Activated CD8-positive, alpha-beta T cell treated with anti-CD3 and anti-CD28 coated beads, Interleukin-2, amount 10 ng/mL, durations not matched to agents 7 days and 5 days (primary cell): ENCODE measurements at regions not wholly inside any gene's neighbourhood (a gene's known extent, or its start where the extent isn't known, plus 50 kb on each side); places are given as distances from the start of the nearest gene placed in this dataset.

Source experiments
- ATAC-seq: fragments of 150-1000 bp; cut with Tn5 transposase; one replicate; pipeline ENCODE4 v1.10.0; 2021; ENCODE audit warnings: moderate library complexity
- CTCF ChIA-PET: fragments of 350-600 bp; sonication (Branson Sonifier 250); formaldehyde crosslinking; loops from one replicate; lab custom pipeline; 2021; ENCODE audit warnings: antibody characterized with exemption; lab: Charles Lee
- POLR2A ChIA-PET: fragments of 350-600 bp; sonication (Branson Sonifier 250); formaldehyde crosslinking; loops from one replicate; lab custom pipeline; 2021; ENCODE audit warnings: antibody characterized with exemption; lab: Charles Lee
- DNase-seq: peaks from one replicate; pipeline ENCODE4 v3.0.0-alpha.2; 2020
- H3K27ac Mint-ChIP-seq: one replicate; pipeline ENCODE4 v1.8.0; 2021; ENCODE audit warnings: mild to moderate bottlenecking, mixed read lengths
- H3K27me3 Mint-ChIP-seq: one replicate; pipeline ENCODE4 v1.8.0; 2021; ENCODE audit warnings: low read depth, mixed read lengths
- H3K36me3 Mint-ChIP-seq: one replicate; pipeline ENCODE4 v1.8.0; 2021; ENCODE audit warnings: low read depth, mixed read lengths
- H3K4me1 Mint-ChIP-seq: one replicate; pipeline ENCODE4 v1.8.0; 2021; ENCODE audit warnings: low read depth, mixed read lengths
- H3K4me3 Mint-ChIP-seq: one replicate; pipeline ENCODE4 v1.8.0; 2021; ENCODE audit warnings: mild to moderate bottlenecking, mixed read lengths
- H3K9me3 Mint-ChIP-seq: one replicate; pipeline ENCODE4 v1.8.0; 2022; ENCODE audit warnings: mixed read lengths; ENCODE audit not compliant: insufficient read depth

DNA sequence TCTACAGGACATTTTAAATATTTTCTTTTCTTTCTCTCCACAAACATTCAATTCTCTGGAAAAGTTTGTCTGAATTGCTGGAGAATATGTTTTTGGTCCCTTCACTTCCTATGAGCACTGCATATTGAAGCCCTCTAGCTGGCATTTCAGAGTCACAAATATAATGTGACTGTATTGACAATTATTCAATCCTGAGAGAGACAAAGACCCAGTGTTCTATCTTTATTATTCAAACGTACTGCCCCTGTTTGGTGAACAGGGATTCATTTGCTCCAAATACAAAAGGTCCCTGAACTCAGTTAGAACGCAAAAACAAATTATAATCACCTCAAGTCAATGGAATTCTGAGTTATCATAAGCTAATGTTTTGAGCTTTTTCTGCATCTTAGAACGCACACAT is 173.1 kb upstream of the CDIN1 start:
- H3K9me3 Mint-ChIP-seq = no peaks in the 10 kb centered on the region
- H3K36me3 Mint-ChIP-seq = no peaks in the 10 kb centered on the region
- H3K4me1 Mint-ChIP-seq = no peaks in the 10 kb centered on the region
- ChIA-PET CTCF (no interaction called here), POLR2A (no interaction called here)
- DNase-seq (no peak), ATAC-seq (no peak)
- H3K4me3 Mint-ChIP-seq = no peak overlapping the region
- H3K27ac Mint-ChIP-seq = no peak overlapping the region
- H3K27me3 Mint-ChIP-seq = no peaks in the 10 kb centered on the region

DNA sequence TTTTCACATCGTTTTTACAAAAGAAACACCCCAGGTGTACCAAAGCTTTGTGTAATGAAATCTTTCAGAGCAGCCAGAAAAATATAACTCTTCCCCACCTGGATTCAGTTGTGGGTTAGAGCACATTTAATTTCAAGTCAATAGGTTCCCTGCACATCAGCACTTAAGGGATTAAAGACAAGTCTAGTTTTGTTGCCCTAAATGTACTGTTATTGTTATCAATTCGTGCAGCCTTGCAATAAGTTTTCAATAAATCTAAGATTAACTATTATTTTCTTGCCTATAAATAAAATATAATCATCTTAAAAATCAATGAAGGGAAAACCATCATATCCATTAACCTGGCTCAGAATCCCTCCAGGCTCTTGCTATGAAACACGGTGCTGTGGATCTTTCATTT is 172.5 kb upstream of the CDIN1 start:
- H3K4me3 Mint-ChIP-seq = no peak overlapping the region
- H3K4me1 Mint-ChIP-seq = no peaks in the 10 kb centered on the region
- CTCF ChIA-PET = interaction anchor here (0.6 kb wide), 1 partner anchor 803 kb away, joined by 3 read pairs; no protein-coding TSS in a partner anchor
- POLR2A ChIA-PET = no interaction called here
- no peak overlapping the region for H3K27ac Mint-ChIP-seq
- no peaks in the 10 kb centered on the region for H3K27me3 Mint-ChIP-seq
- no peaks in the 10 kb centered on the region for H3K9me3 Mint-ChIP-seq
- no peak for DNase-seq
- no peak for ATAC-seq
- H3K36me3 Mint-ChIP-seq = no peaks in the 10 kb centered on the region

- Mint-ChIP-seq H3K4me1 (no peaks in the 10 kb centered on the region), H3K27me3 (no peaks in the 10 kb centered on the region), H3K4me3 (no peak overlapping the region), H3K36me3 (no peaks in the 10 kb centered on the region), H3K27ac (no peak overlapping the region), H3K9me3 (no peaks in the 10 kb centered on the region)
- POLR2A ChIA-PET = no interaction called here
- DNase-seq (no peak), ATAC-seq (no peak)
- CTCF ChIA-PET = no interaction called here
Observed at GRCh38 chr15:36407647-36408046, 171.8 kb upstream of the CDIN1 start.

DNA sequence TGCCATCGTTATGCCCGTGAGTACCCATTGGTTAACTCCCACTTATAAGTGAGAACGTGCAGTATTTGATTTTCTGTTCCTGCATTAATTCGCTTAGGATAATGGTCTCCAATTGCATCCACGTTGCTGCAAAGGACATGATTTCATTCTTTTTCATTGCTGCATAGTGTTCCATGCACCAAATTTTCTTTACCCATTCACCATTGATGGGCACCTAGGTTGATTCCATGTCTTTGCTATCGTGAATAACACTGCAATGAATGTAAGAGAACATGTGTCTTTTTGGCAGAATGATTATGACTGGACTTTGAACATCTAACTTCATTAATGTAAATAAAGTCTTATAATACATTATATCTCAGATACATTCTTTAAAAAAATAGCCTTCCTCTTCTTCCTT is 169.6 kb upstream of the CDIN1 start:
- Mint-ChIP-seq H3K27ac (no peak overlapping the region), H3K36me3 (no peaks in the 10 kb centered on the region), H3K27me3 (no peaks in the 10 kb centered on the region), H3K4me1 (no peaks in the 10 kb centered on the region), H3K9me3 (no peaks in the 10 kb centered on the region), H3K4me3 (no peak overlapping the region)
- no peak for DNase-seq
- CTCF ChIA-PET = no interaction called here
- ATAC-seq = no peak
- POLR2A ChIA-PET = no interaction called here

GRCh38 chr15:36414670-36415069 is 164.8 kb upstream of the CDIN1 start:
- H3K4me1 Mint-ChIP-seq = no peaks in the 10 kb centered on the region
- ChIA-PET POLR2A (no interaction called here), CTCF (no interaction called here)
- no peaks in the 10 kb centered on the region for H3K27me3 Mint-ChIP-seq
- DNase-seq = no peak
- H3K27ac Mint-ChIP-seq = no peak overlapping the region
- H3K9me3 Mint-ChIP-seq = no peaks in the 10 kb centered on the region
- ATAC-seq = no peak
- no peaks in the 10 kb centered on the region for H3K36me3 Mint-ChIP-seq
- H3K4me3 Mint-ChIP-seq = no peak overlapping the region

GRCh38 chr15:36415643-36416042 is 163.8 kb upstream of the CDIN1 start:
- H3K27ac Mint-ChIP-seq = no peak overlapping the region
- CTCF ChIA-PET = no interaction called here
- H3K9me3 Mint-ChIP-seq = no peaks in the 10 kb centered on the region
- H3K27me3 Mint-ChIP-seq = no peaks in the 10 kb centered on the region
- no peak overlapping the region for H3K4me3 Mint-ChIP-seq
- no peak for DNase-seq
- no peak for ATAC-seq
- POLR2A ChIA-PET = no interaction called here
- no peaks in the 10 kb centered on the region for H3K36me3 Mint-ChIP-seq
- H3K4me1 Mint-ChIP-seq = no peaks in the 10 kb centered on the region

GRCh38 chr15:36422631-36423030 is 156.8 kb upstream of the CDIN1 start:
- H3K4me3 Mint-ChIP-seq = no peak overlapping the region
- H3K27ac Mint-ChIP-seq = no peak overlapping the region
- CTCF ChIA-PET = no interaction called here
- no peaks in the 10 kb centered on the region for H3K36me3 Mint-ChIP-seq
- H3K27me3 Mint-ChIP-seq = no peaks in the 10 kb centered on the region
- no peaks in the 10 kb centered on the region for H3K4me1 Mint-ChIP-seq
- POLR2A ChIA-PET = no interaction called here
- DNase-seq (no peak), ATAC-seq (no peak)
- H3K9me3 Mint-ChIP-seq = no peaks in the 10 kb centered on the region

DNA sequence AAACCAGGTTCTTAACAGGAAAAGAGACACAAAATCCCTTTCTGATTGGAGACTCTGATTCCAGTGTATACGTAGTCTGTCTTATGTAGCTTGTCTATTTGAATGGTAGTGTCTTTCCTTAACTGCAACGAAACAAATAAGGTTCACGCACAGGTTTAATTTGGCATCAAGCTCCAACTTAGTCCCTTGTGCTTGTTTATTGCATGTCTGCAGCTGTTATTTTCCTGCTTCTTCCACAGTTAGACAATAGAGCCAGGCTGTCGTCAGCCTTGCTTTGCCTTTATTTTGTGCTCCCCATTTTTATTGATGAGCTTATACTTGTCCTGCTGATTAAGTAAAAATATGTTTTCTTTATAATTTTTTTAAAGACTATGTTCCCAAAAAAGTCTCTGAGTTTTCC is 152.7 kb upstream of the CDIN1 start:
- DNase-seq (no peak), ATAC-seq (no peak)
- no peaks in the 10 kb centered on the region for H3K27me3 Mint-ChIP-seq
- ChIA-PET POLR2A (interaction anchor here (0.6 kb wide), 1 partner anchor 804 kb away, joined by 3 read pairs; no protein-coding TSS in a partner anchor), CTCF (no interaction called here)
- no peaks in the 10 kb centered on the region for H3K36me3 Mint-ChIP-seq
- H3K27ac Mint-ChIP-seq = no peak overlapping the region
- no peaks in the 10 kb centered on the region for H3K9me3 Mint-ChIP-seq
- H3K4me3 Mint-ChIP-seq = no peak overlapping the region
- H3K4me1 Mint-ChIP-seq = no peaks in the 10 kb centered on the region

- H3K4me3 Mint-ChIP-seq = no peak overlapping the region
- H3K27me3 Mint-ChIP-seq = no peaks in the 10 kb centered on the region
- no peaks in the 10 kb centered on the region for H3K9me3 Mint-ChIP-seq
- POLR2A ChIA-PET = no interaction called here
- no peak for DNase-seq
- ATAC-seq = no peak
- no peaks in the 10 kb centered on the region for H3K4me1 Mint-ChIP-seq
- CTCF ChIA-PET = no interaction called here
- H3K36me3 Mint-ChIP-seq = no peaks in the 10 kb centered on the region
- H3K27ac Mint-ChIP-seq = no peak overlapping the region
Observed at GRCh38 chr15:36428102-36428845, 151.2 kb upstream of the CDIN1 start.

DNA sequence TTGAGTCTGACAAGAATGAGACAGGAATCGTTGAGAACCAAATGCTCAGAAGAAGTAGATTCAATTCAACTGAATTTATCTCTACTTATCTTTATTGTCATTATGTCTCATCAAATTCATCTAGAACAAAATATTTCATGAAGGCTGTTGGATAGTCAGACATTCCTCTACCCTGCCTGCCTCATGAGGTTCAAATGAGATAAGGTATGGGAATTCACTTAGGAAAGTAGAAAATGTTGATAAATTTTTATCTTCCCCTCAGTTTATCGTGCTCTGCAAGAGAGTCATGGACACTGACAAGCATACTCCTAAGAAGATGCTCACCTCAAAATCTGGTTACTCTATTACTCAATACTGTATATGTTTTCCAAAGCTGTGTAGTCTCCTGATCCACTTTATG is 149.7 kb upstream of the CDIN1 start:
- no peak overlapping the region for H3K27ac Mint-ChIP-seq
- H3K36me3 Mint-ChIP-seq = no peaks in the 10 kb centered on the region
- H3K4me3 Mint-ChIP-seq = no peak overlapping the region
- ChIA-PET POLR2A (no interaction called here), CTCF (no interaction called here)
- H3K4me1 Mint-ChIP-seq = no peaks in the 10 kb centered on the region
- H3K9me3 Mint-ChIP-seq = no peaks in the 10 kb centered on the region
- DNase-seq (no peak), ATAC-seq (no peak)
- H3K27me3 Mint-ChIP-seq = no peaks in the 10 kb centered on the region

- Mint-ChIP-seq H3K27me3 (no peaks in the 10 kb centered on the region), H3K4me1 (no peaks in the 10 kb centered on the region), H3K9me3 (no peaks in the 10 kb centered on the region), H3K4me3 (no peak overlapping the region), H3K36me3 (no peaks in the 10 kb centered on the region), H3K27ac (no peak overlapping the region)
- DNase-seq (no peak), ATAC-seq (no peak)
- ChIA-PET CTCF (no interaction called here), POLR2A (no interaction called here)
Observed at GRCh38 chr15:36430280-36430679, 149.1 kb upstream of the CDIN1 start.

DNA sequence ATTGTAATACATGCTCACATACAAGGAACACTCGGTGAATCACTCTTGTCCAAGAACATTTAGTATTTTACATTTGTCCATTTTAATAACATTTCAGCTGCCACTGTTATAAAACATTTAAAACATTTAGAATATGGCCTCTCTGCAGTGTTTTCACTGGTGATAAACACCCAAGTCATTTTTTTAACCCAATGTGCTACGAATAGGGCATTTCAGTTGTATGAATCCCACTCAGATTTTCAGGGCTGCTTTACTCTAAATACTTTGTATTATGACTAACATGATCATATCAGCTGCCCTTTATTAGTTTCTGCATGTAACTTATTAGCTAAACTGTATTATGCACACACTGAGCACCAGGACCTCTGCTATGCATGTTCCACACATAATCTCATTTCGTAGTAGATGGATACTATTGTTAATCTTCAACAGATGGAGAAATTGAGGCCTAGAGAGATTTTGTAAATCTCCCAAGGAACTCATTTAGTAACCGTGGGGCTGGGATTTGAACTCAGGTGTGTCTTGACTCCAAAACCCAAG is 148.6 kb upstream of the CDIN1 start:
- no peaks in the 10 kb centered on the region for H3K36me3 Mint-ChIP-seq

GRCh38 chr15:36432161-36432560 is 147.3 kb upstream of the CDIN1 start:
- CTCF ChIA-PET = no interaction called here
- no peak for DNase-seq
- Mint-ChIP-seq H3K27me3 (no peaks in the 10 kb centered on the region), H3K36me3 (no peaks in the 10 kb centered on the region), H3K4me1 (no peaks in the 10 kb centered on the region), H3K9me3 (no peaks in the 10 kb centered on the region), H3K27ac (no peak overlapping the region), H3K4me3 (no peak overlapping the region)
- POLR2A ChIA-PET = no interaction called here
- ATAC-seq = no peak

More for the DNA sequence above, 148.6 kb upstream of the CDIN1 start:
- Mint-ChIP-seq H3K27ac (no peak overlapping the region), H3K9me3 (no peaks in the 10 kb centered on the region), H3K4me3 (no peak overlapping the region), H3K27me3 (no peaks in the 10 kb centered on the region), H3K4me1 (no peaks in the 10 kb centered on the region)
- no peak for DNase-seq
- ChIA-PET CTCF (no interaction called here), POLR2A (no interaction called here)
- ATAC-seq = no peak
